Mesenchymal stem cell (in vitro differentiated cells and primary cell): ENCODE measurements at regions not wholly inside any gene's neighbourhood (a gene's known extent, or its start where the extent isn't known, plus 50 kb on each side); places are given as distances from the start of the nearest gene placed in this dataset.

ENCODE experiments used
- DNase-seq: peaks from one replicate; pipeline ENCODE4 v3.0.0-alpha.2; 2013
- H2AFZ ChIP-seq: one replicate; pipeline ENCODE4 v1.6.1; 2013; ENCODE audit warnings: low read depth, mild to moderate bottlenecking, control low read depth, inconsistent platforms, low read length, moderate library complexity
- H2AK5ac ChIP-seq: 2 replicates; pipeline ENCODE4 v1.6.1; 2013; ENCODE audit warnings: low read length, moderate library complexity, mild to moderate bottlenecking, inconsistent platforms; ENCODE audit not compliant: severe bottlenecking
- H2BK120ac ChIP-seq: one replicate; pipeline ENCODE4 v1.6.1; 2013; ENCODE audit warnings: low read depth, mild to moderate bottlenecking, inconsistent platforms, low read length, moderate library complexity
- H2BK12ac ChIP-seq, 2 experiments: one replicate each; pipeline ENCODE4 v1.6.1; 2013; ENCODE audit warnings: inconsistent platforms in 2 of 2, low read length in 2 of 2, mild to moderate bottlenecking in 2 of 2, moderate library complexity in 2 of 2, control low read depth in 1 of 2
- H2BK15ac ChIP-seq: one replicate; pipeline ENCODE4 v1.6.1; 2013; ENCODE audit warnings: mild to moderate bottlenecking, low read depth, inconsistent platforms; ENCODE audit not compliant: poor library complexity, severe bottlenecking
- H2BK5ac ChIP-seq: 2 replicates; pipeline ENCODE4 v1.6.1; 2013; ENCODE audit warnings: low read depth, mild to moderate bottlenecking, low read length, control low read depth, inconsistent platforms; ENCODE audit not compliant: poor library complexity, severe bottlenecking
- H3K14ac ChIP-seq, 2 experiments: one replicate each; pipeline ENCODE4 v1.6.1; 2013; ENCODE audit warnings: inconsistent platforms in 2 of 2, low read length in 2 of 2, control low read depth in 1 of 2, mild to moderate bottlenecking in 1 of 2, moderate library complexity in 1 of 2
- H3K18ac ChIP-seq, 2 experiments: one replicate each; pipeline ENCODE4 v1.6.1; 2013; ENCODE audit warnings: inconsistent platforms in 2 of 2, low read length in 2 of 2, control low read depth in 1 of 2, low read depth in 1 of 2, mild to moderate bottlenecking in 1 of 2
- H3K23ac ChIP-seq, 2 experiments: one replicate each; pipeline ENCODE4 v1.6.1; 2013; ENCODE audit warnings: inconsistent platforms in 2 of 2, low read length in 2 of 2, mild to moderate bottlenecking in 2 of 2, moderate library complexity in 2 of 2, control low read depth in 1 of 2
- H3K27ac ChIP-seq: 2 replicates; pipeline ENCODE4 v1.5.1; 2013; ENCODE audit warnings: mild to moderate bottlenecking, moderate library complexity, low read length, control low read depth, inconsistent platforms; ENCODE audit not compliant: poor library complexity, severe bottlenecking
- H3K27me3 ChIP-seq, 2 experiments: 2 replicates each; pipeline versions ENCODE4 v1.6.1 to v1.7.0; 2013; ENCODE audit warnings: low read length in 2 of 2, mild to moderate bottlenecking in 2 of 2, moderate library complexity in 2 of 2, control low read depth in 1 of 2, inconsistent platforms in 1 of 2; ENCODE audit not compliant: control insufficient read depth in 1 of 2, insufficient read depth in 1 of 2
- H3K36me3 ChIP-seq, 2 experiments: 2 replicates each; pipeline versions ENCODE4 v1.6.1 to v1.7.0; 2013; ENCODE audit warnings: low read length in 2 of 2, control low read depth in 1 of 2, inconsistent platforms in 1 of 2, low read depth in 1 of 2, mild to moderate bottlenecking in 1 of 2; ENCODE audit not compliant: insufficient read depth in 2 of 2, control insufficient read depth in 1 of 2
- H3K4ac ChIP-seq, 2 experiments: one replicate each; pipeline ENCODE4 v1.6.1; 2013; ENCODE audit warnings: inconsistent platforms in 2 of 2, low read length in 2 of 2, mild to moderate bottlenecking in 2 of 2, moderate library complexity in 2 of 2, control low read depth in 1 of 2, low read depth in 1 of 2
- H3K4me1 ChIP-seq: 2 replicates; pipeline ENCODE4 v1.6.1; 2013; ENCODE audit warnings: low read depth, low read length, control low read depth; ENCODE audit not compliant: control insufficient read depth, insufficient read depth
- H3K4me2 ChIP-seq: 2 replicates; pipeline ENCODE4 v1.6.1; 2013; ENCODE audit warnings: low read length, mild to moderate bottlenecking, inconsistent platforms; ENCODE audit not compliant: poor library complexity, severe bottlenecking
- H3K4me3 ChIP-seq, 2 experiments: 2 replicates each; pipeline versions ENCODE4 v1.5.1 to v1.7.0; 2013; ENCODE audit warnings: low read length in 2 of 2, mild to moderate bottlenecking in 2 of 2, control low read depth in 1 of 2, low read depth in 1 of 2; ENCODE audit not compliant: insufficient read depth in 1 of 2
- H3K79me1 ChIP-seq: replicated peaks from 2 replicates; pipeline ENCODE4 v1.6.1; 2013; ENCODE audit warnings: mild to moderate bottlenecking, control low read depth, low read length, inconsistent platforms; ENCODE audit not compliant: poor library complexity, severe bottlenecking
- H3K9ac ChIP-seq: 2 replicates; pipeline ENCODE4 v1.7.0; 2013; ENCODE audit warnings: mild to moderate bottlenecking, low read length, moderate library complexity
- H3K9me3 ChIP-seq: 2 replicates; pipeline ENCODE4 v1.7.0; 2013; ENCODE audit warnings: mild to moderate bottlenecking, low read length; ENCODE audit not compliant: control insufficient read depth
- H4K8ac ChIP-seq: one replicate; pipeline ENCODE4 v1.6.1; 2013; ENCODE audit warnings: inconsistent platforms, mild to moderate bottlenecking, low read length, moderate library complexity
- H4K91ac ChIP-seq: one replicate; pipeline ENCODE4 v1.6.1; 2013; ENCODE audit warnings: mild to moderate bottlenecking, low read length, inconsistent platforms
- WGBS: methylation state at CpG from one replicate; pipeline ENCODE4 v1.1.7; 2013; ENCODE audit warnings: mixed read lengths; 5-methylcytosine and 5-hydroxymethylcytosine counted together

GRCh38 chr20:60474385-60474910 is 516.2 kb downstream of the CDH26 start:
- H4K8ac ChIP-seq = no peak overlapping the region
- H3K4me1 ChIP-seq = no peaks in the 10 kb centered on the region
- no peak overlapping the region for H3K14ac ChIP-seq
- WGBS = 74% methylated on average over 8 of the region's 8 CpGs
- no peak overlapping the region for H3K23ac ChIP-seq
- no peaks in the 10 kb centered on the region for H3K79me1 ChIP-seq
- no peak overlapping the region for H2BK5ac ChIP-seq
- H2AFZ ChIP-seq = no peak overlapping the region
- DNase-seq = no peak
- H3K18ac ChIP-seq = no peak overlapping the region
- no peak overlapping the region for H3K4me2 ChIP-seq
- H3K36me3 ChIP-seq = no peaks in the 10 kb centered on the region
- H3K4me3 ChIP-seq = no peak overlapping the region
- H2BK120ac ChIP-seq = no peak overlapping the region
- H3K27ac ChIP-seq = no peak overlapping the region
- no peak overlapping the region for H4K91ac ChIP-seq
- no peak overlapping the region for H2BK15ac ChIP-seq
- no peak overlapping the region for H3K9ac ChIP-seq
- H3K9me3 ChIP-seq = no peaks in the 10 kb centered on the region
- H3K27me3 ChIP-seq = peaks cover 0 to 21% of the 10 kb centered on the region in 2 experiments
- H2AK5ac ChIP-seq = no peak overlapping the region
- no peak overlapping the region for H2BK12ac ChIP-seq
- H3K4ac ChIP-seq = no peak overlapping the region

DNA sequence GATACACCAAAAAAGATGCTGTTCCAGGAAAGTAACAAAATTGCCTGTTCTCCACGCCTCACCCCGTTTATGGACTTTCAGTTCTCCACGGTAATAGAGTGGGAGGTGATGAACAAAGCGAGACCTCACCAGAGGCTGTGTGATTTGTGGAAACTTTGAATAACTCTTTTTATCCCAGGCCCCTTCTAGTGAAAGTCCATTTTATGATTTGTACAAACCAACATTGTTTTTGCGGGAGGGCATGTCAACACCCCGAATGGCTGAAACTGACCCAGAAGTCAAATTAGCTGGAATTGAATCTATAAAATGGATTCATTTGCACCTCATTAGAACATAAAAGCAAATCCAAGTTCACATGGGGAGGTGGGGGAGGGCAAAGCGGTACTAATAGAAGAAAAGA is 517.8 kb downstream of the CDH26 start:
- Histone ChIP-seq H3K4me1 (no peaks in the 10 kb centered on the region), H3K23ac (no peak overlapping the region)
- WGBS = 81% methylated on average over 6 of the region's 7 CpGs

GRCh38 chr20:60477958-60478357 is 519.7 kb downstream of the CDH26 start:
- no peak for DNase-seq
- no peaks in the 10 kb centered on the region for H3K79me1 ChIP-seq
- 82% methylated on average over 10 of the region's 11 CpGs for WGBS
- no peaks in the 10 kb centered on the region for H3K36me3 ChIP-seq
- no peak overlapping the region for H3K23ac ChIP-seq
- H3K9ac ChIP-seq = no peak overlapping the region
- no peak overlapping the region for H3K27ac ChIP-seq
- no peak overlapping the region for H2AFZ ChIP-seq
- H3K4me3 ChIP-seq = no peak overlapping the region
- H4K91ac ChIP-seq = no peak overlapping the region
- H2BK5ac ChIP-seq = no peak overlapping the region
- no peaks in the 10 kb centered on the region for H3K4me1 ChIP-seq
- H2BK12ac ChIP-seq = no peak overlapping the region
- H3K14ac ChIP-seq = no peak overlapping the region
- no peak overlapping the region for H3K4me2 ChIP-seq
- H2BK15ac ChIP-seq = no peak overlapping the region
- peaks cover 0 to 24% of the 10 kb centered on the region in 2 experiments for H3K27me3 ChIP-seq
- no peak overlapping the region for H2BK120ac ChIP-seq
- H2AK5ac ChIP-seq = no peak overlapping the region
- no peak overlapping the region for H4K8ac ChIP-seq
- H3K4ac ChIP-seq = no peak overlapping the region
- H3K9me3 ChIP-seq = no peaks in the 10 kb centered on the region
- H3K18ac ChIP-seq = no peak overlapping the region

More for the DNA sequence above, 517.8 kb downstream of the CDH26 start:
- H2BK120ac ChIP-seq = no peak overlapping the region
- H3K36me3 ChIP-seq = no peaks in the 10 kb centered on the region
- H2AFZ ChIP-seq = no peak overlapping the region
- no peak overlapping the region for H3K4me3 ChIP-seq
- no peak overlapping the region for H2BK5ac ChIP-seq
- no peak overlapping the region for H4K8ac ChIP-seq
- no peak overlapping the region for H3K14ac ChIP-seq
- H2BK15ac ChIP-seq = no peak overlapping the region
- DNase-seq = no peak
- H3K4ac ChIP-seq = no peak overlapping the region
- H2AK5ac ChIP-seq = no peak overlapping the region
- H4K91ac ChIP-seq = no peak overlapping the region
- no peak overlapping the region for H3K9ac ChIP-seq
- no peak overlapping the region for H3K27ac ChIP-seq
- H3K18ac ChIP-seq = no peak overlapping the region
- no peak overlapping the region for H2BK12ac ChIP-seq
- H3K9me3 ChIP-seq = no peaks in the 10 kb centered on the region
- H3K79me1 ChIP-seq = no peaks in the 10 kb centered on the region
- no peak overlapping the region for H3K4me2 ChIP-seq
- H3K27me3 ChIP-seq = peaks cover 0 to 24% of the 10 kb centered on the region in 2 experiments

- H3K27me3 ChIP-seq = peaks cover 0 to 21% of the 10 kb centered on the region in 2 experiments
- H4K91ac ChIP-seq = no peak overlapping the region
- no peak overlapping the region for H3K18ac ChIP-seq
- no peak overlapping the region for H2AK5ac ChIP-seq
- H3K4me3 ChIP-seq = no peak overlapping the region
- no peak overlapping the region for H3K14ac ChIP-seq
- no peak overlapping the region for H3K4me2 ChIP-seq
- H2BK15ac ChIP-seq = no peak overlapping the region
- no peak for DNase-seq
- H3K9me3 ChIP-seq = no peaks in the 10 kb centered on the region
- no peak overlapping the region for H2BK12ac ChIP-seq
- H3K4me1 ChIP-seq = no peaks in the 10 kb centered on the region
- no peaks in the 10 kb centered on the region for H3K79me1 ChIP-seq
- 80% methylated on average over 7 of the region's 7 CpGs for WGBS
- H3K4ac ChIP-seq = no peak overlapping the region
- no peak overlapping the region for H2AFZ ChIP-seq
- H3K36me3 ChIP-seq = no peaks in the 10 kb centered on the region
- H3K23ac ChIP-seq = no peak overlapping the region
- H3K9ac ChIP-seq = no peak overlapping the region
- H3K27ac ChIP-seq = no peak overlapping the region
- H4K8ac ChIP-seq = no peak overlapping the region
- no peak overlapping the region for H2BK120ac ChIP-seq
- H2BK5ac ChIP-seq = no peak overlapping the region
These were observed 520.3 kb downstream of the CDH26 start for GRCh38 chr20:60478533-60478932.
